KOPT-K1 (cell line): ENCODE measurements at regions not wholly inside any gene's neighbourhood (a gene's known extent, or its start where the extent isn't known, plus 50 kb on each side); places are given as distances from the start of the nearest gene placed in this dataset.
"Not testable (repeated sequence)": the region's sequence is repeated elsewhere in the genome, so short reads cannot be mapped to it uniquely, and the experiment has no call there.

Source experiments
- H3K27ac ChIP-seq: fragments of 200-600 bp; sonication (generic); 2 replicates; pipeline ENCODE4 v1.5.1; 2016; ENCODE audit warnings: antibody characterized with exemption, mild to moderate bottlenecking, low read depth, low read length; ENCODE audit not compliant: poor library complexity, severe bottlenecking
- H3K36me3 ChIP-seq: fragments of 200-600 bp; sonication (generic); 2 replicates; pipeline ENCODE4 v1.5.1; 2017; ENCODE audit warnings: antibody characterized with exemption, mild to moderate bottlenecking, low read length, moderate library complexity; ENCODE audit not compliant: insufficient read depth
- H3K9me3 ChIP-seq: fragments of 200-600 bp; sonication (generic); 2 replicates; pipeline ENCODE4 v1.5.1; 2017; ENCODE audit warnings: antibody characterized with exemption, low read length, mild to moderate bottlenecking; ENCODE audit not compliant: insufficient read depth, poor library complexity, severe bottlenecking

DNA sequence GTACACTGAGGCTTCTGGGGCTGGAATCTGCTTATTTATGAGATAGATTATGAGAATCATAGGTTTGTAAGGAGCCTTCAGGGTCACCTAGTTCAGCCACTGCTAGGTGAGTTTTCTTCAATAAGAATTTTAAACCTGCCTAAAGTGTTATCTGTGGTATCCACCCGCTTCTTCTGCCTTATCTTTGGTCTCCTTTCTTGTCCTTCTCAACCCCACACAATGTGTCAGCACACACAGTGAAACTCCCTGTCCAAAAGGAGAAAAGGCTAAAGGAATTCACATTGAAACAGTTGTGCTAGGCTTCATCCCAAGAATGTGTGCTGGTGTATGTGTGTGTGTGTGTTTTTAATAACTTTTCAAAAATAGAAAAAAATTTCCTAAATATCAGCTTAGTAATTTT is 259.3 kb upstream of the BTG1 start:
- peak overlapping the region; percentile 79 for H3K27ac ChIP-seq
- H3K9me3 ChIP-seq = peaks cover 5% of the 10 kb centered on the region
- H3K36me3 ChIP-seq = no peaks in the 10 kb centered on the region

DNA sequence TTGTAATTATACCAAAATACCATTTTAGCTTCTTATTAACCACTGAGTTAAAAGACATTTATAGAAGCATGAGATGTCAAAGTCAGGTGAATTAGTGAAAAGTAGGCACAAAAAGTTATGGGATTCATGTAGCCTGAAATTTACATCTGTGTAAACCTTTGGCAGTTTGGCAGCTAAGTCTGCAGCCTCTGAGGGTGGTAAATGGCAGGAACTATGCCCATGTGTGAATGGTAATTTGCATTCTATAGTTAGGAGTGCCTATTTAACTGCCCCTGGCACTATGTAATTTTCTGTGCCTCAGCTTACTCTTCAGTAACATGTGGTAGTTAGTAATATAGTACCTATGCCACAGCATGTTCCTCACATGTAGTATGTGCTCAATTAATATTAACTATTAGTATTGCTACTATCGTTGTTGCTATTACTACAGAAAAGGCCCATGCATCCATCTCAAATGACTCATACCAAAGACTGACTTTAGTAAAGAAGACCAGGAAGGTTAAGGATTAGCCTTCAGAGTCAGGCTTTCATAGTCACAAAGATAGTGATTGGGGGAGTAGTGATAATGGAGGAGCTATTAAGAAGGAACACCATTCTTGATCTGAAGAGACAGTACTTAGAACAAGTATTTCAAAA is 258.7 kb upstream of the BTG1 start:
- Histone ChIP-seq H3K9me3 (peaks cover 5% of the 10 kb centered on the region), H3K27ac (peak overlapping the region; percentile 79), H3K36me3 (no peaks in the 10 kb centered on the region)

GRCh38 chr12:92403210-92404175 is 257.8 kb upstream of the BTG1 start:
- H3K9me3 ChIP-seq = peaks cover 5% of the 10 kb centered on the region
- no peaks in the 10 kb centered on the region for H3K36me3 ChIP-seq
- peak overlapping the region; percentile 79 for H3K27ac ChIP-seq

GRCh38 chr12:92402415-92402814 is 256.8 kb upstream of the BTG1 start:
- Histone ChIP-seq H3K36me3 (no peaks in the 10 kb centered on the region), H3K27ac (peak overlapping the region; percentile 79)

GRCh38 chr12:92400006-92400405 is 254.4 kb upstream of the BTG1 start:
- Histone ChIP-seq H3K9me3 (peaks cover 2% of the 10 kb centered on the region), H3K27ac (peak overlapping the region; percentile 55), H3K36me3 (no peaks in the 10 kb centered on the region)

More at GRCh38 chr12:92402415-92402814, 256.8 kb upstream of the BTG1 start:
- no peaks in the 10 kb centered on the region for H3K9me3 ChIP-seq

DNA sequence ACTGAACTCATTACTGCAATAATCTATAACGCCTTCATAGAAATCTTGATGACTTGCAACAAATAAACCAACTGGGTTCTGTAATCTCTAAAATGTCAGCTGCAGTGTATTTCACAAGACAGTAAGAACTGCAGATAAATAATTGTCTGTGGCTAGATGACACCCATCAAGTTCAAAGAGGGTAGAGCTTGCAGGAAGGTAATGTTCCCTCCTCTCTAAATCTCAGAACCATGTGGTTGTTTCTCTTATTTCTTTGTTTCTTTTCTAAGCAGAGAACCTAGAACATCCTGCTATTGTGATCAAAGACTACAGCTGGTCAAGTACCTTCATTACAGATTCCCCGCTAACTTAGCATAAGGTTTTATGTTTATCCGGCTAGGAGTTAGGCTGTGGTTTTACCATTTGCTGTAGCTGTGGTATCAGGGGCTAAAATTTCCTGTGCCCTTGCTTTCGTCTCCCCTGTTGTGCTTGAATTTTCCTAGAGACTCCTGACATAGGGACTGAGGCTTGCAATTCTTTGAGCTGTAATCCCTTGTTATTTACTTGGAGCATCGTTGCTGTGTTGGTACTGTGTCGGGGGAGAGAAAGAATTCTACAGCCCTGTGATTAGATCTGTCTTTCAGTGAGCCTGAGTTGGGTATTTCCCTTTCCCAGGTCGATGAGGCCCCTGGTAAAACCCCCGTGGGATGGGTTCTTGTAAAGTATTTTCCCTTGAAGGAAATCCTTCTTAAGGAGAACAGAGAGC is 253.1 kb upstream of the BTG1 start:
- Histone ChIP-seq H3K27ac (peak overlapping the region; percentile 55), H3K36me3 (no peaks in the 10 kb centered on the region), H3K9me3 (peaks cover 15% of the 10 kb centered on the region)

- no peaks in the 10 kb centered on the region for H3K36me3 ChIP-seq
- peaks cover 35% of the 10 kb centered on the region for H3K9me3 ChIP-seq
- no peak overlapping the region for H3K27ac ChIP-seq
These were observed 251.1 kb upstream of the BTG1 start for GRCh38 chr12:92396647-92397252.

- Histone ChIP-seq H3K9me3 (peaks cover 38% of the 10 kb centered on the region), H3K36me3 (no peaks in the 10 kb centered on the region)
These were observed 249.7 kb upstream of the BTG1 start for GRCh38 chr12:92395322-92395721.

DNA sequence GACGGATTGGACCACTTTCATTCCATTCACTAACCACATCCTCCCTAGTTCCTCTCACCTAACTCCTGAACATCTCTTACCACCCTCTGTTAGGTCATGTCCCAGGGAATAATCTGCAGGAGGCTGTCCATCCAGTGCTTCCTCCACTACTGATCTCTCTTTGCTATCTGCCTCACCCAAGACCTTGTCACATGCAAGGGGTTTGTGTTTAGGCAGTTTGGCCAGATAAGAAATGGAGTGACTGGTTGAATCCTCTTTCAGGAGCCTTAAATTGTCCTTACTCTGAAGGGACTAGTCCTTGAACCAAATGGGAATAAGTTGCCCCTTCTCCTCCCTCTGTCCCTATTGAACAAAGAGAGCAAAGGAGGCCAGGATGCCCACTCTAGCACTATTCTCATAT is 249.2 kb upstream of the BTG1 start:
- Histone ChIP-seq H3K27ac (no peak overlapping the region), H3K9me3 (peaks cover 38% of the 10 kb centered on the region), H3K36me3 (no peaks in the 10 kb centered on the region)

More at GRCh38 chr12:92395322-92395721, 249.7 kb upstream of the BTG1 start:
- H3K27ac ChIP-seq = no peak overlapping the region

DNA sequence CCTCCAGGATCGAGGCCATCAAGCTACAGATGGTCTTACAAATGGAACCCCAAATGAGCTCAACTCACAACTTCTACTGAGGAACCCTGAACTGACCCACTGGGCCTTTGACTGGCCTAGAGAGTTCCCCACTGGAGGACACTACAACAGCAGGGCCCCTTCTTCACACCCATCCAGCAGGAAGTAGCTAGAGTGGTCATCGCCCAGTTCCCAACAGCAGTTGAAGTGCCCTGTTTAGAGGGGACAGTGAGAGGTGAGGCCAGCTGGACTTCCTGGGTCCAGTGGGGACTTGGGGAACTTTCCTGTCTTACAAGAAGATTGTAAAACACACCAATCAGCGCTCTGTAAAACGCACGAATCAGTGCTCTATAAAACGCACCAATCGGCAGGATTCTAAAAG is 247.9 kb upstream of the BTG1 start:
- H3K9me3 ChIP-seq = peaks cover 38% of the 10 kb centered on the region
- no peak overlapping the region for H3K27ac ChIP-seq
- no peaks in the 10 kb centered on the region for H3K36me3 ChIP-seq

GRCh38 chr12:92391726-92392125 is 246.1 kb upstream of the BTG1 start:
- not testable (repeated sequence) for H3K36me3 ChIP-seq, H3K27ac ChIP-seq
- H3K9me3 ChIP-seq = peaks cover 38% of the 10 kb centered on the region

GRCh38 chr12:92389466-92389865 is 243.8 kb upstream of the BTG1 start:
- no peaks in the 10 kb centered on the region for H3K36me3 ChIP-seq
- peaks cover 30% of the 10 kb centered on the region for H3K9me3 ChIP-seq
- no peak overlapping the region for H3K27ac ChIP-seq

- Histone ChIP-seq H3K27ac (no peak overlapping the region), H3K36me3 (no peaks in the 10 kb centered on the region), H3K9me3 (no peaks in the 10 kb centered on the region)
These were observed 239.7 kb upstream of the BTG1 start for GRCh38 chr12:92385296-92385695.

- H3K36me3 ChIP-seq = no peaks in the 10 kb centered on the region
- H3K27ac ChIP-seq = no peak overlapping the region
- H3K9me3 ChIP-seq = no peaks in the 10 kb centered on the region
These were observed 238.9 kb upstream of the BTG1 start for GRCh38 chr12:92384571-92384970.
